ENCODE measurements at regions not wholly inside any gene's neighbourhood (a gene's known extent, or its start where the extent isn't known, plus 50 kb on each side); places are given as distances from the start of the nearest gene placed in this dataset.
A peak's percentile ranks its signal among the peaks of the same experiment; 100 is the strongest.

DNA sequence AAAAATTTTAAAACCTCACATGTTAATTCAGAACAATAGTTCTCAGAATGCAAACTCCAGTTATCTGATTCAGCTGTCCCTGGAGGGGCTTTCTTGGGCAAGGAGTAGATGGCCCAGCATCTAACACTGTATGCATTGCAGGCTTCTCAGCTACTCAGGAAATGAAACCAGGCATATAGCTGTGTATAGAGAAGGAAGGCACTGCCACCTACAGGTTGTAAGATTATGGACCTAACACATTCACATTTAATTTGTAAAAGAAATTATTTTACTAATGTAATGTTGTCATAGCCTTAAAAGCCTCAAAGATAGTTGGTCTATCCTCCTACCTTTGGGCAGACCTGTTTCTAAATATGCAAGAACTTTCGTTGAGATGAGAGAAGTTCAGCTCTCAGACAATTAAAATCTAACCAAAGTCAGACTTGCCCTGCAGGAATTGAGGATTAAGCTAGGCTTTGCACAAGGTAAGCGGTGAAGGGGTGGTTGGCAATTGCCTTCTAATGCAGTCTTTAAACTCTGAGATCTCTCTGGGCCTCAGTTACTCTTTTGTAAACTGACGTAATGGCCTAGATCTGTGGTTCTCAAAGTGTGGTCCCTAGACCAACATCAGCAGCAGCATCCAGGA is 132.8 kb upstream of the SLC24A5 start:
- H3K9me3 ChIP-seq: no peaks in the 10 kb centered on the region
- H3K27me3 ChIP-seq: no peaks in the 10 kb centered on the region
- no peak overlapping the region for H3K27ac ChIP-seq
- TF ChIP-seq, protein P1, sequence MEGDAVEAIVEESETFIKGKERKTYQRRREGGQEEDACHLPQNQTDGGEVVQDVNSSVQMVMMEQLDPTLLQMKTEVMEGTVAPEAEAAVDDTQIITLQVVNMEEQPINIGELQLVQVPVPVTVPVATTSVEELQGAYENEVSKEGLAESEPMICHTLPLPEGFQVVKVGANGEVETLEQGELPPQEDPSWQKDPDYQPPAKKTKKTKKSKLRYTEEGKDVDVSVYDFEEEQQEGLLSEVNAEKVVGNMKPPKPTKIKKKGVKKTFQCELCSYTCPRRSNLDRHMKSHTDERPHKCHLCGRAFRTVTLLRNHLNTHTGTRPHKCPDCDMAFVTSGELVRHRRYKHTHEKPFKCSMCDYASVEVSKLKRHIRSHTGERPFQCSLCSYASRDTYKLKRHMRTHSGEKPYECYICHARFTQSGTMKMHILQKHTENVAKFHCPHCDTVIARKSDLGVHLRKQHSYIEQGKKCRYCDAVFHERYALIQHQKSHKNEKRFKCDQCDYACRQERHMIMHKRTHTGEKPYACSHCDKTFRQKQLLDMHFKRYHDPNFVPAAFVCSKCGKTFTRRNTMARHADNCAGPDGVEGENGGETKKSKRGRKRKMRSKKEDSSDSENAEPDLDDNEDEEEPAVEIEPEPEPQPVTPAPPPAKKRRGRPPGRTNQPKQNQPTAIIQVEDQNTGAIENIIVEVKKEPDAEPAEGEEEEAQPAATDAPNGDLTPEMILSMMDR (IDR thresholded peaks at IDR 0.05): peak; percentile 32 to 91 (median 79)
- TF ChIP-seq POLR2A (IDR thresholded peaks at IDR 0.05): no peak
- DNase-seq (peak; percentile 37 to 67 (median 42)), ATAC-seq (peak; percentile 91)
- no peak overlapping the region for H3K4me3 ChIP-seq
- 33 to 40% methylated on average over 3 of the region's 3 CpGs for WGBS, 2 donors
- no peaks in the 10 kb centered on the region for H3K4me1 ChIP-seq
- intact Hi-C loops (cut with DNase I): loop anchor here (5.0 kb wide), 1 partner anchor 786 kb away; no protein-coding TSS in a partner anchor
- H3K36me3 ChIP-seq (replicated peaks in 1 of 2; ENCODE audit: insufficient read depth in 1 of 2, low read depth in 2 of 2): no peaks in the 10 kb centered on the region

DNA sequence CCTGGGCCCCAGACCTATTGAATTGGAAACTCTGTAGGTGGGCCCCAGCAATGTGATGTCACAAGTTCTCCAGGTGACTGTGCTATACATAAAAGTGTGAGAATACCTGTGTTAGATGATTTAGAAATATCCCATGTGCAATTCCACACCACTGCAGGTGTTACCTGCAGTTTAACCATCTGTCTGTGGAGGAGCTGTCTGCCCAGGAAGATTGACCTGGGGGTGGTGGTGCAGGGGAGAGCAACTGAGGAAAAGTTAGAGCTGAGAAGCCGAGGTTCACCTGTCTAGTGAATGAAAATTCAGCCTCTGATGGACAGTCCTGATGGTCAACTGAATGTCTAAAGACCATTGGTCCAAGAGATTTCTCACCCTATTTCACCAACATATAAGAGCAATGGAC is 132.2 kb upstream of the SLC24A5 start:
- no peaks in the 10 kb centered on the region for H3K27me3 ChIP-seq
- TF ChIP-seq POLR2A (IDR thresholded peaks at IDR 0.05): no peak
- TF ChIP-seq, protein P1 (IDR thresholded peaks at IDR 0.05): no peak
- H3K27ac ChIP-seq: no peak overlapping the region
- H3K36me3 ChIP-seq (replicated peaks in 1 of 2; ENCODE audit: insufficient read depth in 1 of 2, low read depth in 2 of 2): no peaks in the 10 kb centered on the region
- H3K4me3 ChIP-seq: no peak overlapping the region
- 18 to 35% methylated on average over 1 of the region's 1 CpG for WGBS, 2 donors
- DNase-seq (no peak), ATAC-seq (no peak)
- H3K9me3 ChIP-seq: no peaks in the 10 kb centered on the region
- H3K4me1 ChIP-seq: no peaks in the 10 kb centered on the region
- intact Hi-C loops (cut with DNase I): loop anchor here (5.0 kb wide), 1 partner anchor 786 kb away; no protein-coding TSS in a partner anchor

GRCh38 chr15:47990821-47991220 is 130.0 kb upstream of the SLC24A5 start:
- no peaks in the 10 kb centered on the region for H3K9me3 ChIP-seq
- intact Hi-C loops (cut with DNase I): loop anchor here (5.0 kb wide), 1 partner anchor 799 kb away; no protein-coding TSS in a partner anchor
- no peak for ATAC-seq

DNA sequence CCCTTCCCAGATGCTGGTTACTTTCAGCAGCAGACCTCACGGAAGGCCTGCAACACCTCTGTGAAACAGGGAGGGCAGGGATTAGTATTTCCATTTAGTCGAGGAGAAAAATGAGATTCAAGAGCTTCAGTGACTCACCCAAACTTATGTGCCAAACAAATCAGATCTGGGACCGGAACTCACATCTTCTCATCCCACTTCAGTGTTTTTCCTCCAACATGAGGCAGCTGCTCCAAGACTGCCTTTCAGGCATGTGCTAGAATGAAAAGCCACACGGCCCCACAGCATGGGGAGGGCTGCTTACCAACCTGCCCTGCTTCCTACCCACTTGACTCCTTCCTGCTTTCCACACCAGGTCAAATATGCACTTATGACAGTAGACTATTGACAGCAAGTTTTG is 129.4 kb upstream of the SLC24A5 start:
- no peaks in the 10 kb centered on the region for H3K9me3 ChIP-seq
- no peaks in the 10 kb centered on the region for H3K36me3 ChIP-seq (replicated peaks in 1 of 2; ENCODE audit: insufficient read depth in 1 of 2, low read depth in 2 of 2)
- WGBS, 2 donors: 74 to 78% methylated on average over 4 of the region's 4 CpGs
- ATAC-seq (no peak), DNase-seq (no peak)
- H3K4me3 ChIP-seq: no peak overlapping the region
- intact Hi-C loops (cut with DNase I): loop anchor here (5.0 kb wide), 1 partner anchor 799 kb away; no protein-coding TSS in a partner anchor
- H3K4me1 ChIP-seq: no peaks in the 10 kb centered on the region
- no peaks in the 10 kb centered on the region for H3K27me3 ChIP-seq
- H3K27ac ChIP-seq: no peak overlapping the region
- TF ChIP-seq, protein P1 (IDR thresholded peaks at IDR 0.05): no peak
- TF ChIP-seq POLR2A (IDR thresholded peaks at IDR 0.05): no peak

More at GRCh38 chr15:47990821-47991220, 130.0 kb upstream of the SLC24A5 start:
- Histone ChIP-seq H3K36me3 (replicated peaks in 1 of 2; ENCODE audit: insufficient read depth in 1 of 2, low read depth in 2 of 2) (no peaks in the 10 kb centered on the region), H3K27me3 (no peaks in the 10 kb centered on the region), H3K4me1 (no peaks in the 10 kb centered on the region), H3K4me3 (no peak overlapping the region), H3K27ac (no peak overlapping the region)
- TF ChIP-seq, protein P1 (IDR thresholded peaks at IDR 0.05): no peak
- TF ChIP-seq POLR2A (IDR thresholded peaks at IDR 0.05): no peak
- no peak for DNase-seq
- 93% methylated on average over 2 of the region's 2 CpGs for WGBS, 2 donors

DNA sequence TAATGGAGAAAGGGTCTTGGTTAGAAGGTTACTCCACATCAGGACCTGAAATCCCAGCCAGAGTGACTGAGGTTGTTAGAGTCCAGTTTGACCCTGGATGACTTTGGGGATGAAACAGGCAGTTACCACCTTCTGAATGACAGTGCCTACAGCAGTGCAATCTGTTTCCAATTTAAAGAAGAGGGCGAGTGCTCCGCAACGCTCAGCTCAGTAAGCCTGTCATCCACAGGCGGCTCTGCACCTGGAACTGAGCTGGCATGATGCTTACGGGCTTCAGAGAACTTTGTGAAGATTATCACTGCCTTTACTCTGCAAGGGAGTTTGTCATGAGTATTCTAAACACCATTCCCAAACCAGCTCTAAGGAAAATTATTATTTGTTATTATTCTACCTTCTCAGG is 127.7 kb upstream of the SLC24A5 start:
- WGBS, 2 donors: 90 to 95% methylated on average over 5 of the region's 5 CpGs
- intact Hi-C loops (cut with DNase I): loop anchor here (5.0 kb wide), 1 partner anchor 801 kb away; no protein-coding TSS in a partner anchor

More for the DNA sequence above, 127.7 kb upstream of the SLC24A5 start:
- H3K4me1 ChIP-seq: no peaks in the 10 kb centered on the region
- H3K27me3 ChIP-seq: no peaks in the 10 kb centered on the region
- no peak for DNase-seq
- H3K36me3 ChIP-seq (replicated peaks in 1 of 2; ENCODE audit: insufficient read depth in 1 of 2, low read depth in 2 of 2): no peaks in the 10 kb centered on the region
- no peak overlapping the region for H3K27ac ChIP-seq
- TF ChIP-seq, protein P1 (IDR thresholded peaks at IDR 0.05): no peak
- no peak for TF ChIP-seq POLR2A (IDR thresholded peaks at IDR 0.05)
- ATAC-seq: no peak
- no peak overlapping the region for H3K4me3 ChIP-seq
- H3K9me3 ChIP-seq: no peaks in the 10 kb centered on the region
